H1 (cell line): ENCODE measurements at regions not wholly inside any gene's neighbourhood (a gene's known extent, or its start where the extent isn't known, plus 50 kb on each side); places are given as distances from the start of the nearest gene placed in this dataset.

ENCODE experiments used
- CBX8 ChIP-seq: fragments of 300-800, 300-1000 bp; sonication (generic); IDR thresholded peaks from 2 replicates; pipeline ENCODE4 v1.7.1; 2016; ENCODE audit warnings: low read depth, low read length, borderline replicate concordance
- TAF1 ChIP-seq: IDR thresholded peaks from 2 replicates; pipeline ENCODE4 v1.6.1; 2011; ENCODE audit warnings: mild to moderate bottlenecking, low read depth, low read length

DNA sequence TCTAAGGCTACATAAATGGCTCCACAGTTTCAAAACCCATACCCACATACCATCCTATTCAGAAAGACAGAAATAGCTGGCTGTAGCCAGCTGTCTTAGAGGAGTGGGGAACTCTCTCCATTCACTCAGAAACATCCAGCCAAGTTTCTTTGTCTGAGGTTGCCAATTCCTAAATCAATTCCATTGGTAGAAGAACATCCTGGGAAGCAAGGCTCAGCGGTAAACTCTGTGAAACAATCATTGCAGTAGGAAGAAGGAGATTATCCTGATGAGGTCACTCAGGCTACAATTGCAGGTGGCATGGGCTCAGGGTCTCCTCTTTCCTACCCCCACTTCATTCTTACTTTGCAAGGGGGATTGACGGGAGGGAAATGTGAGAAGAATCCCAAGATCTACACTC lies 154.0 kb downstream of the ETV1 start (continued):
- TF ChIP-seq TAF1 (0 out of 2 replicates have a peak, but pooled peaks have one; percentile 19), CBX8 (no peak)
